ENCODE measurements at regions not wholly inside any gene's neighbourhood (a gene's known extent, or its start where the extent isn't known, plus 50 kb on each side); places are given as distances from the start of the nearest gene placed in this dataset.

- H3K4me1 Mint-ChIP-seq (ENCODE audit: low read depth, unreplicated experiment), result no peaks in the 10 kb centered on the region
- H3K4me3 Mint-ChIP-seq (ENCODE audit: unreplicated experiment), result no peak overlapping the region
- TF ChIP-seq CTCF (IDR thresholded peaks at IDR 0.05; ENCODE audit: partially characterized antibody, unreplicated experiment), result no peak
- no peak overlapping the region for H3K27ac Mint-ChIP-seq (ENCODE audit: unreplicated experiment)
- no peak for DNase-seq
- H3K36me3 Mint-ChIP-seq (ENCODE audit: unreplicated experiment), result no peaks in the 10 kb centered on the region
- H3K27me3 Mint-ChIP-seq (ENCODE audit: unreplicated experiment), result peaks cover 2% of the 10 kb centered on the region
- H3K9me3 Mint-ChIP-seq (ENCODE audit: unreplicated experiment), result no peaks in the 10 kb centered on the region
Measured at GRCh38 chr1:208604295-208604694, 360.1 kb upstream of the PLXNA2 start.

- Mint-ChIP-seq H3K4me3 (ENCODE audit: unreplicated experiment) (no peak overlapping the region), H3K9me3 (ENCODE audit: unreplicated experiment) (no peaks in the 10 kb centered on the region), H3K27ac (ENCODE audit: unreplicated experiment) (no peak overlapping the region), H3K4me1 (ENCODE audit: low read depth, unreplicated experiment) (no peaks in the 10 kb centered on the region), H3K27me3 (ENCODE audit: unreplicated experiment) (peaks cover 2% of the 10 kb centered on the region), H3K36me3 (ENCODE audit: unreplicated experiment) (no peaks in the 10 kb centered on the region)
- TF ChIP-seq CTCF (IDR thresholded peaks at IDR 0.05; ENCODE audit: partially characterized antibody, unreplicated experiment), result no peak
- DNase-seq, result no peak
Measured at GRCh38 chr1:208606959-208607358, 362.8 kb upstream of the PLXNA2 start.

- no peak for TF ChIP-seq CTCF (IDR thresholded peaks at IDR 0.05; ENCODE audit: partially characterized antibody, unreplicated experiment)
- no peaks in the 10 kb centered on the region for H3K4me1 Mint-ChIP-seq (ENCODE audit: low read depth, unreplicated experiment)
- no peak overlapping the region for H3K4me3 Mint-ChIP-seq (ENCODE audit: unreplicated experiment)
- no peak for DNase-seq
- H3K27ac Mint-ChIP-seq (ENCODE audit: unreplicated experiment), result no peak overlapping the region
- H3K27me3 Mint-ChIP-seq (ENCODE audit: unreplicated experiment), result peaks cover 2% of the 10 kb centered on the region
- H3K36me3 Mint-ChIP-seq (ENCODE audit: unreplicated experiment), result no peaks in the 10 kb centered on the region
- H3K9me3 Mint-ChIP-seq (ENCODE audit: unreplicated experiment), result no peaks in the 10 kb centered on the region
Measured at GRCh38 chr1:208607616-208608015, 363.4 kb upstream of the PLXNA2 start.

GRCh38 chr1:208614610-208615009 lies 370.4 kb upstream of the PLXNA2 start:
- Mint-ChIP-seq H3K27ac (ENCODE audit: unreplicated experiment) (no peak overlapping the region), H3K36me3 (ENCODE audit: unreplicated experiment) (peaks cover 6% of the 10 kb centered on the region), H3K27me3 (ENCODE audit: unreplicated experiment) (no peaks in the 10 kb centered on the region), H3K4me3 (ENCODE audit: unreplicated experiment) (no peak overlapping the region), H3K9me3 (ENCODE audit: unreplicated experiment) (no peaks in the 10 kb centered on the region), H3K4me1 (ENCODE audit: low read depth, unreplicated experiment) (no peaks in the 10 kb centered on the region)
- DNase-seq, result no peak
- no peak for TF ChIP-seq CTCF (IDR thresholded peaks at IDR 0.05; ENCODE audit: partially characterized antibody, unreplicated experiment)

GRCh38 chr1:208615371-208615770 lies 371.2 kb upstream of the PLXNA2 start:
- no peaks in the 10 kb centered on the region for H3K27me3 Mint-ChIP-seq (ENCODE audit: unreplicated experiment)

More at GRCh38 chr1:208615371-208615770, 371.2 kb upstream of the PLXNA2 start:
- Mint-ChIP-seq H3K4me3 (ENCODE audit: unreplicated experiment) (no peak overlapping the region), H3K27ac (ENCODE audit: unreplicated experiment) (no peak overlapping the region), H3K9me3 (ENCODE audit: unreplicated experiment) (peaks cover 1% of the 10 kb centered on the region), H3K36me3 (ENCODE audit: unreplicated experiment) (peaks cover 6% of the 10 kb centered on the region), H3K4me1 (ENCODE audit: low read depth, unreplicated experiment) (no peaks in the 10 kb centered on the region)
- no peak for DNase-seq
- TF ChIP-seq CTCF (IDR thresholded peaks at IDR 0.05; ENCODE audit: partially characterized antibody, unreplicated experiment), result no peak
